ENCODE measurements at regions not wholly inside any gene's neighbourhood (a gene's known extent, or its start where the extent isn't known, plus 50 kb on each side); places are given as distances from the start of the nearest gene placed in this dataset.

DNA sequence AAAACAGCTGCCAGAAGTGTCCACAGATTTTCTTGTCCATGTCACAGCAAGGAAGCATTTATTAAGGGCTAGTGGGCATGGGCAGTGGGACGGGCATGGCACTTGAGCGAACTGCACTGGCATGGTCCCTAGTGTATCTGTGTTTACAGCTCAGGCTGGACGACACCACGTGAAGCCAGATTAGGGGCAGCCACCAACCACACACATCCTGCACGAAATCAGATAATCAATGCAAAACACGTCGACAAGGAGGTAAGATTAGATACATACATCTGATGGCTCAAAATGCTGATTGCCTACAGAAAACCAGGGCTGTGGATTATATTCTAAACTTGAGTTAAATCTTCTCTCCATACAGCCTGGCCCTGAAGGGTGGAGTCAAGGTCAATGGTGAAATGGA, 103.8 kb upstream of the ATP6AP2 start:
- TF ChIP-seq, protein P1, sequence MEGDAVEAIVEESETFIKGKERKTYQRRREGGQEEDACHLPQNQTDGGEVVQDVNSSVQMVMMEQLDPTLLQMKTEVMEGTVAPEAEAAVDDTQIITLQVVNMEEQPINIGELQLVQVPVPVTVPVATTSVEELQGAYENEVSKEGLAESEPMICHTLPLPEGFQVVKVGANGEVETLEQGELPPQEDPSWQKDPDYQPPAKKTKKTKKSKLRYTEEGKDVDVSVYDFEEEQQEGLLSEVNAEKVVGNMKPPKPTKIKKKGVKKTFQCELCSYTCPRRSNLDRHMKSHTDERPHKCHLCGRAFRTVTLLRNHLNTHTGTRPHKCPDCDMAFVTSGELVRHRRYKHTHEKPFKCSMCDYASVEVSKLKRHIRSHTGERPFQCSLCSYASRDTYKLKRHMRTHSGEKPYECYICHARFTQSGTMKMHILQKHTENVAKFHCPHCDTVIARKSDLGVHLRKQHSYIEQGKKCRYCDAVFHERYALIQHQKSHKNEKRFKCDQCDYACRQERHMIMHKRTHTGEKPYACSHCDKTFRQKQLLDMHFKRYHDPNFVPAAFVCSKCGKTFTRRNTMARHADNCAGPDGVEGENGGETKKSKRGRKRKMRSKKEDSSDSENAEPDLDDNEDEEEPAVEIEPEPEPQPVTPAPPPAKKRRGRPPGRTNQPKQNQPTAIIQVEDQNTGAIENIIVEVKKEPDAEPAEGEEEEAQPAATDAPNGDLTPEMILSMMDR (IDR thresholded peaks at IDR 0.05), result no peak
- TF ChIP-seq POLR2A (IDR thresholded peaks at IDR 0.05), result no peak

Data from uterus (tissue), 2 donors.